ENCODE measurements at regions not wholly inside any gene's neighbourhood (a gene's known extent, or its start where the extent isn't known, plus 50 kb on each side); places are given as distances from the start of the nearest gene placed in this dataset.

DNA sequence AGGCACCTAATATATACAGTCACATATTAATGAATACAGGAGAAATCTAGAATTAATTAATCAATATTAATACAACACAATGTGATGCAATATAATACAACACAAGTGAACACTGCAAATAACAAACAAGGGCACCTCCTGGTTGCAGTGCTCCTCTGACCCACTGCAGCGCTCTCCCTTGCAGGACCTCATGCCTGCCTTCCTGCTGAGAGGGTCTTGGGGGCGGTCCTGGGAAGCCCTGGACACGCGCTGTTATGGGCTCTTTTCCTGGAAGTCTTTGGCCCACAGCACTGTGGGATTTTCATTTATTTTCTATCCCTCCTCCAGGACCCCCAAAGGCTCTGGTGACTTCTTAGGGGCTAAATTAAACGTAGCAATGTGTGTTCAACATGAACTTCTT is 485.8 kb downstream of the IRX1 start:
- H3K4me3 ChIP-seq (ENCODE audit: low read depth, low read length), result no peak overlapping the region
- CTCF ChIA-PET, result no interaction called here
- POLR2A ChIA-PET, result no interaction called here
- no peak for DNase-seq (ENCODE audit: low read depth, low spot score)
- TF ChIP-seq, protein P1, sequence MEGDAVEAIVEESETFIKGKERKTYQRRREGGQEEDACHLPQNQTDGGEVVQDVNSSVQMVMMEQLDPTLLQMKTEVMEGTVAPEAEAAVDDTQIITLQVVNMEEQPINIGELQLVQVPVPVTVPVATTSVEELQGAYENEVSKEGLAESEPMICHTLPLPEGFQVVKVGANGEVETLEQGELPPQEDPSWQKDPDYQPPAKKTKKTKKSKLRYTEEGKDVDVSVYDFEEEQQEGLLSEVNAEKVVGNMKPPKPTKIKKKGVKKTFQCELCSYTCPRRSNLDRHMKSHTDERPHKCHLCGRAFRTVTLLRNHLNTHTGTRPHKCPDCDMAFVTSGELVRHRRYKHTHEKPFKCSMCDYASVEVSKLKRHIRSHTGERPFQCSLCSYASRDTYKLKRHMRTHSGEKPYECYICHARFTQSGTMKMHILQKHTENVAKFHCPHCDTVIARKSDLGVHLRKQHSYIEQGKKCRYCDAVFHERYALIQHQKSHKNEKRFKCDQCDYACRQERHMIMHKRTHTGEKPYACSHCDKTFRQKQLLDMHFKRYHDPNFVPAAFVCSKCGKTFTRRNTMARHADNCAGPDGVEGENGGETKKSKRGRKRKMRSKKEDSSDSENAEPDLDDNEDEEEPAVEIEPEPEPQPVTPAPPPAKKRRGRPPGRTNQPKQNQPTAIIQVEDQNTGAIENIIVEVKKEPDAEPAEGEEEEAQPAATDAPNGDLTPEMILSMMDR (IDR thresholded peaks at IDR 0.05; ENCODE audit: insufficient read depth, low read length, missing control alignments), result no peak

DNA sequence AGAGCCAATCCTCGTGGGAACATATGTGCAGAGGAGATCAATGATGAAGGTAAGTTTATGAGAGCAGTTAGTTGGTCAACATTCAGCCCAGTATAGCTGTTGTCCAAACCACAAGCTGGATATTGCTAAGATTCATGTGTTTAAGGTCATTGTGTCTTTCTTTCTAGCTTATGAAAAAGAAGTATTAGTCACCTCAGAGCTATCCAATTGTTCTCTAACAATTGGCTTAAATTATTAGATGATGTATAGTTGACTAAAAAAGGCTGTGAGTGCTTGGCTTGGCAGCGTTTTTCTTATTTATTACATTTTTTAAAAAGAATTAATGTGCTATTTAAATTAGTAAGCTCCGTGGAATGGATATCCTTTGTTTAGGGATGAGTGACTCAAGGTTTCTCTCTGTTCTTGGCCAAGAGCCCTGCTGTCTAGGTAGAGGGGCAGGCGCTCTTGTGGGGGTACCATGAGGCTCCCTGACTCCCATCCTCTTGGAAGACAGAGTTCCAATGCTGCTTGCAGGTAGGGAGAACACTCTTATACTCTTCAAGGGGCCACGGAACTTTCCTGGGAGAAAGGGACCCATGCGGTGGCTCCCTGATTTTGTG is 487.4 kb downstream of the IRX1 start:
- ChIA-PET CTCF (no interaction called here), POLR2A (no interaction called here)
- no peak overlapping the region for H3K4me3 ChIP-seq (ENCODE audit: low read depth, low read length)
- DNase-seq (ENCODE audit: low read depth, low spot score), result no peak
- TF ChIP-seq, protein P1 (IDR thresholded peaks at IDR 0.05; ENCODE audit: insufficient read depth, low read length, missing control alignments), result no peak

GRCh38 chr5:4083591-4084337 is 488.1 kb downstream of the IRX1 start:
- ChIA-PET CTCF (no interaction called here), POLR2A (no interaction called here)
- DNase-seq (ENCODE audit: low read depth, low spot score), result no peak
- TF ChIP-seq, protein P1 (IDR thresholded peaks at IDR 0.05; ENCODE audit: insufficient read depth, low read length, missing control alignments), result no peak
- H3K4me3 ChIP-seq (ENCODE audit: low read depth, low read length), result no peak overlapping the region

DNA sequence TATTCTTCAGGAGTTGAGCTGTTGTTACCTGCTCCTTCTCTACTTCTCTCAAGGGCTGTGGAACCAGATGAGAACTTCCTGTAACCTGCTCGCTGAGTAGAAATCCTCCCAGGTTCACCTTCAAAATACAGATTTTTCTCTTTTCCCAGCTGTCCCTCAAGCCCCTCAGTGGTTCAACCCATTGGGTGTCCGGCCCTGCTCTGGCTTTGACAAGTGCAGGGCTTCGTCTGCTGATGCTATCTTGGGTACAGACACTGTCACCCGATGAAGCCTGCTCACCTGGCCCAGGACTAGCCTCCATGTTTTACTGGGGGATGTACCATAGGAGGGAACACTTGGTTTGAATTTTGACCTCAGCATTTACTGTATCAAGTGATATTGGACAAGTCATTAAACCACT is 490.4 kb downstream of the IRX1 start:
- POLR2A ChIA-PET, result no interaction called here
- CTCF ChIA-PET, result no interaction called here
- H3K4me3 ChIP-seq (ENCODE audit: low read depth, low read length), result no peak overlapping the region
- TF ChIP-seq, protein P1 (IDR thresholded peaks at IDR 0.05; ENCODE audit: insufficient read depth, low read length, missing control alignments), result no peak
- no peak for DNase-seq (ENCODE audit: low read depth, low spot score)

- no peak overlapping the region for H3K4me3 ChIP-seq (ENCODE audit: low read depth, low read length)
- no peak for DNase-seq (ENCODE audit: low read depth, low spot score)
- ChIA-PET POLR2A (no interaction called here), CTCF (no interaction called here)
- TF ChIP-seq, protein P1 (IDR thresholded peaks at IDR 0.05; ENCODE audit: insufficient read depth, low read length, missing control alignments), result no peak
These were observed 491.5 kb downstream of the IRX1 start for GRCh38 chr5:4087110-4087509.

- DNase-seq (ENCODE audit: low read depth, low spot score), result no peak
- TF ChIP-seq, protein P1 (IDR thresholded peaks at IDR 0.05; ENCODE audit: insufficient read depth, low read length, missing control alignments), result no peak
- no peak overlapping the region for H3K4me3 ChIP-seq (ENCODE audit: low read depth, low read length)
- CTCF ChIA-PET, result no interaction called here
- POLR2A ChIA-PET, result no interaction called here
These were observed 493.5 kb downstream of the IRX1 start for GRCh38 chr5:4089087-4089486.
